ENCODE measurements at regions not wholly inside any gene's neighbourhood (a gene's known extent, or its start where the extent isn't known, plus 50 kb on each side); places are given as distances from the start of the nearest gene placed in this dataset.
"Not testable (repeated sequence)": the region's sequence is repeated elsewhere in the genome, so short reads cannot be mapped to it uniquely, and the experiment has no call there.

GRCh38 chr12:25615119-25615518, 62.0 kb upstream of the LMNTD1 start:
- peak; percentile 75 to 89 (median 82) for DNase-seq

GRCh38 chr12:25616286-25616685, 63.2 kb upstream of the LMNTD1 start:
- peak in 2 of 4 experiments; percentile 29 to 32 for DNase-seq

- DNase-seq: peak in 2 of 4 experiments; percentile 4 to 30
Measured at GRCh38 chr12:25617991-25618390, 64.9 kb upstream of the LMNTD1 start.

GRCh38 chr12:25623816-25624215, 70.7 kb upstream of the LMNTD1 start:
- DNase-seq: no peak

- DNase-seq: no peak
Measured at GRCh38 chr12:25625146-25625545, 72.1 kb upstream of the LMNTD1 start.

- no peak for DNase-seq
Measured at GRCh38 chr12:25629341-25629740, 76.3 kb upstream of the LMNTD1 start.

- peak in 1 of 4 experiments; percentile 5 for DNase-seq
Measured at GRCh38 chr12:25630735-25631515, 77.8 kb upstream of the LMNTD1 start.

GRCh38 chr12:25633149-25633548, 80.1 kb upstream of the LMNTD1 start:
- DNase-seq: not testable (repeated sequence)

GRCh38 chr12:25637752-25638151, 84.7 kb upstream of the LMNTD1 start:
- DNase-seq: no peak

- DNase-seq: no peak
Measured at GRCh38 chr12:25639406-25639805, 86.3 kb upstream of the LMNTD1 start.

- peak in 2 of 4 experiments; percentile 4 to 14 for DNase-seq
Measured at GRCh38 chr12:25644979-25645378, 91.9 kb upstream of the LMNTD1 start.

GRCh38 chr12:25645427-25645826, 92.3 kb upstream of the LMNTD1 start:
- DNase-seq: no peak

GRCh38 chr12:25651931-25652330, 98.8 kb upstream of the LMNTD1 start:
- DNase-seq: no peak

GRCh38 chr12:25652371-25652770, 99.3 kb upstream of the LMNTD1 start:
- no peak for DNase-seq

GRCh38 chr12:25653487-25654175, 100.5 kb upstream of the LMNTD1 start:
- DNase-seq: peak; percentile 15 to 65 (median 57)

GRCh38 chr12:25655702-25656101, 102.6 kb upstream of the LMNTD1 start:
- no peak for DNase-seq

- no peak for DNase-seq
Measured at GRCh38 chr12:25659621-25660020, 106.5 kb upstream of the LMNTD1 start.

GRCh38 chr12:25670076-25671055, 117.3 kb upstream of the LMNTD1 start:
- no peak for DNase-seq

GRCh38 chr12:25675808-25676207, 122.7 kb upstream of the LMNTD1 start:
- no peak for DNase-seq

- DNase-seq: no peak
Measured at GRCh38 chr12:25677232-25677937, 124.3 kb upstream of the LMNTD1 start.

- DNase-seq: no peak
Measured at GRCh38 chr12:25681580-25681979, 128.5 kb upstream of the LMNTD1 start.

- DNase-seq: peak in 1 of 4 experiments; percentile 3
Measured at GRCh38 chr12:25682421-25682820, 129.3 kb upstream of the LMNTD1 start.
